ENCODE measurements at regions not wholly inside any gene's neighbourhood (a gene's known extent, or its start where the extent isn't known, plus 50 kb on each side); places are given as distances from the start of the nearest gene placed in this dataset.

DNA sequence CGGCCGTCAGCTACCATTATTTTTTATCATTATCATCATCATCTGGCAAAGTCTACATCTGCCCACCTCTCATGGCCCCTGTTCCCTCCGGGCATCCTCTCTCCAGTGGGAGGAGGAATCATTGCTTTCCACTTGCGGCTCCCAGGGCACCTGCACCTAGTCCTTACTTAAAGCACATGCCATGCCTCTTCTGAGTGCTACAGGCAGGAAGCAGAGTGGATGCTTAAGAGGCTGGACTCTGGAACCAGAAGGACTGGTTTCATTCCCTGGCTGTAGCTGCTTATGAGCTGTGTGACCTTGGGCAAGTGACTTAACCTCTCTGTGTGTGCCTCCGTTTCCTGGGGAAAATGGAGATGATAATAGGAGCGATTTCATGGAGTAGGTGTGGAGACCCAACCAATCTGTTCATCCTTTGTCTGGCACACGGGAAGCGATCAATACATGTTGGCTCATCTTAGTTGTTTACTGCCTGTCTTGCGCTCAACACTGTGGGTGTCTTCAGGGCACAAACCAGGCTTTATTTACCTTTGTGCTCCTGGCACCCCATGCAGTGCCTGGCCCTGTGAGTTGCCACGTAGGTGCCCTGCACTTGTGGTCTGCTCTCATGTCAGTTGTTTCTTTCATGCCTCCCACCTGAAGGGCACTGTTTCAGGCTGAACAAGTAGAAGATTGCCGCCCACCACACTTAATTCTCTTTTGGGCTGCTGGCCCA lies 317.0 kb upstream of the SULF2 start:
- TF ChIP-seq, protein P1, sequence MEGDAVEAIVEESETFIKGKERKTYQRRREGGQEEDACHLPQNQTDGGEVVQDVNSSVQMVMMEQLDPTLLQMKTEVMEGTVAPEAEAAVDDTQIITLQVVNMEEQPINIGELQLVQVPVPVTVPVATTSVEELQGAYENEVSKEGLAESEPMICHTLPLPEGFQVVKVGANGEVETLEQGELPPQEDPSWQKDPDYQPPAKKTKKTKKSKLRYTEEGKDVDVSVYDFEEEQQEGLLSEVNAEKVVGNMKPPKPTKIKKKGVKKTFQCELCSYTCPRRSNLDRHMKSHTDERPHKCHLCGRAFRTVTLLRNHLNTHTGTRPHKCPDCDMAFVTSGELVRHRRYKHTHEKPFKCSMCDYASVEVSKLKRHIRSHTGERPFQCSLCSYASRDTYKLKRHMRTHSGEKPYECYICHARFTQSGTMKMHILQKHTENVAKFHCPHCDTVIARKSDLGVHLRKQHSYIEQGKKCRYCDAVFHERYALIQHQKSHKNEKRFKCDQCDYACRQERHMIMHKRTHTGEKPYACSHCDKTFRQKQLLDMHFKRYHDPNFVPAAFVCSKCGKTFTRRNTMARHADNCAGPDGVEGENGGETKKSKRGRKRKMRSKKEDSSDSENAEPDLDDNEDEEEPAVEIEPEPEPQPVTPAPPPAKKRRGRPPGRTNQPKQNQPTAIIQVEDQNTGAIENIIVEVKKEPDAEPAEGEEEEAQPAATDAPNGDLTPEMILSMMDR (conservative IDR thresholded peaks at IDR 0.05; ENCODE audit: low read length): no peak
- TF ChIP-seq EZH2phosphoT487 (IDR thresholded peaks at IDR 0.05; ENCODE audit: borderline replicate concordance): no peak
